B cell (primary cell): ENCODE measurements at regions not wholly inside any gene's neighbourhood (a gene's known extent, or its start where the extent isn't known, plus 50 kb on each side); places are given as distances from the start of the nearest gene placed in this dataset.
"Not testable (repeated sequence)": the region's sequence is repeated elsewhere in the genome, so short reads cannot be mapped to it uniquely, and the experiment has no call there.

Experiments used
- ATAC-seq: fragments of 200-7000 bp; cut with Tn5 transposase; one replicate; pipeline ENCODE4 v1.10.0; 2021; ENCODE audit warnings: low read depth, mild to moderate bottlenecking, moderate number of reproducible peaks, moderate library complexity
- CTCF ChIA-PET: fragments of 350-600 bp; sonication (Branson Sonifier 250); formaldehyde crosslinking; loops from one replicate; lab custom pipeline; 2021; ENCODE audit warnings: antibody characterized with exemption, inconsistent platforms; lab: Charles Lee
- POLR2A ChIA-PET: fragments of 350-600 bp; sonication (Branson Sonifier 250); formaldehyde crosslinking; loops from one replicate; lab custom pipeline; 2021; ENCODE audit warnings: antibody characterized with exemption; lab: Charles Lee
- DNase-seq: peaks from one replicate; pipeline ENCODE4 v3.0.0; 2013
- H2AFZ ChIP-seq: 2 replicates; pipeline ENCODE4 v1.6.1; 2012; ENCODE audit warnings: mild to moderate bottlenecking, low read depth, low read length; ENCODE audit not compliant: insufficient read depth, poor library complexity, severe bottlenecking
- H3K27ac ChIP-seq, 2 donors: 1 replicate in 1 of 2; 2 replicates in 1 of 2; pipeline ENCODE4 v1.5.1; 2012 to 2013; ENCODE audit warnings: low read length in 2 of 2, mild to moderate bottlenecking in 2 of 2, moderate library complexity in 1 of 2
- H3K27me3 ChIP-seq, 4 experiments: fragments of 200-600 bp in 1 of 4; sonication (generic) in 1 of 4; replicated peaks in 1 of 4; 1 replicate in 2 of 4; 2 replicates in 2 of 4; pipeline versions ENCODE4 v1.6.1 to v1.7.0; 2013 to 2016; ENCODE audit warnings: low read length in 3 of 4, mild to moderate bottlenecking in 2 of 4, mixed read lengths in 1 of 4, moderate library complexity in 1 of 4; ENCODE audit not compliant: insufficient read depth in 4 of 4, control insufficient read depth in 3 of 4; ENCODE audit errors: control extremely low read depth in 1 of 4
- H3K36me3 ChIP-seq, 2 experiments: replicated peaks in 1 of 2; 1 replicate in 1 of 2; 2 replicates in 1 of 2; pipeline versions ENCODE4 v1.6.1 to v1.7.1; 2013; ENCODE audit warnings: low read length in 1 of 2; ENCODE audit not compliant: insufficient read depth in 2 of 2, control insufficient read depth in 1 of 2; ENCODE audit errors: control extremely low read depth in 1 of 2, extremely low read depth in 1 of 2
- H3K4me1 ChIP-seq, 2 donors: fragments of 200-600 bp in 1 of 2; sonication (generic) in 1 of 2; 1 replicate in 1 of 2; 2 replicates in 1 of 2; pipeline versions ENCODE4 v1.5.1 to v1.6.1; 2013 to 2017; ENCODE audit warnings: low read length in 2 of 2; ENCODE audit not compliant: control insufficient read depth in 2 of 2, insufficient read depth in 2 of 2
- H3K4me2 ChIP-seq: replicated peaks from 2 replicates; pipeline ENCODE3; 2012; ENCODE audit warnings: mild to moderate bottlenecking, low read depth, low read length; ENCODE audit not compliant: poor library complexity, severe bottlenecking
- H3K4me3 ChIP-seq, 5 experiments: fragments of 200-600 bp in 1 of 5; sonication (generic) in 1 of 5; 1 replicate in 3 of 5; 2 replicates in 2 of 5; pipeline versions ENCODE4 v1.5.1 to v1.7.0; 2011 to 2016; ENCODE audit warnings: low read length in 4 of 5, mild to moderate bottlenecking in 4 of 5, low read depth in 2 of 5, control low read depth in 1 of 5, moderate library complexity in 1 of 5; ENCODE audit not compliant: insufficient read depth in 1 of 5; ENCODE audit errors: control extremely low read depth in 1 of 5, extremely low read depth in 1 of 5
- H3K79me2 ChIP-seq: fragments of 200-600 bp; sonication (generic); one replicate; pipeline ENCODE4 v1.6.0; 2016; ENCODE audit warnings: low read length; ENCODE audit not compliant: control insufficient read depth, insufficient read depth
- H3K9ac ChIP-seq: fragments of 200-600 bp; sonication (generic); 2 replicates; pipeline ENCODE4 v1.6.1; 2017; ENCODE audit warnings: mild to moderate bottlenecking, low read length, moderate library complexity
- H3K9me3 ChIP-seq, 3 donors: one replicate each; pipeline versions ENCODE4 v1.6.1 to v1.7.1; 2013; ENCODE audit warnings: low read length in 2 of 3; ENCODE audit not compliant: control insufficient read depth in 2 of 3, insufficient read depth in 1 of 3; ENCODE audit errors: control extremely low read depth in 1 of 3
- H4K20me1 ChIP-seq: 2 replicates; pipeline ENCODE4 v1.6.0; 2012; ENCODE audit warnings: mild to moderate bottlenecking, low read length; ENCODE audit not compliant: insufficient read depth, control insufficient read depth, poor library complexity, severe bottlenecking
- H3K27ac Mint-ChIP-seq: one replicate; pipeline ENCODE4 v1.8.0; 2021; ENCODE audit warnings: mixed read lengths
- H3K27me3 Mint-ChIP-seq: one replicate; pipeline ENCODE4 v1.8.0; 2021; ENCODE audit warnings: mixed read lengths
- H3K4me1 Mint-ChIP-seq: one replicate; pipeline ENCODE4 v1.8.0; 2021; ENCODE audit warnings: mixed read lengths
- H3K4me3 Mint-ChIP-seq: one replicate; pipeline ENCODE4 v1.8.0; 2021; ENCODE audit warnings: mixed read lengths
- H3K9me3 Mint-ChIP-seq: one replicate; pipeline ENCODE4 v1.8.0; 2022; ENCODE audit warnings: mixed read lengths; ENCODE audit not compliant: insufficient read depth
- CTCF ChIP-seq: fragments of 200-600 bp; IDR thresholded peaks from one replicate; pipeline ENCODE4 v1.8.0; 2022; ENCODE audit warnings: antibody characterized with exemption, mild to moderate bottlenecking
- EZH2 ChIP-seq: IDR thresholded peaks from 2 replicates; pipeline ENCODE4 v1.6.1; 2012; ENCODE audit warnings: borderline replicate concordance, low read depth, mild to moderate bottlenecking, moderate library complexity, low read length; ENCODE audit not compliant: insufficient read depth, poor library complexity, severe bottlenecking
- WGBS: methylation state at CpG from one replicate; pipeline ENCODE4 v1.1.5; 2013; ENCODE audit warnings: missing lambda C conversion rate; ENCODE audit not compliant: insufficient coverage; 5-methylcytosine and 5-hydroxymethylcytosine counted together
- intact Hi-C: fragments of 100-400 bp; cut with micrococcal nuclease; formaldehyde crosslinking; loops from one replicate; pipeline ENCODE4 v1.10.0; 2022

GRCh38 chr17:21774263-21774662, 81.9 kb downstream of the KCNJ18 start:
- Mint-ChIP-seq H3K4me1 (no peaks in the 10 kb centered on the region), H3K4me3 (no peak overlapping the region), H3K27ac (no peak overlapping the region), H3K27me3 (no peaks in the 10 kb centered on the region), H3K9me3 (no peaks in the 10 kb centered on the region)
- H4K20me1 ChIP-seq = no peaks in the 10 kb centered on the region
- ChIA-PET POLR2A (no interaction called here), CTCF (no interaction called here)
- intact Hi-C loops = no loop called here
- TF ChIP-seq EZH2 (no peak), CTCF (no peak)
- no peak overlapping the region for H3K27ac ChIP-seq
- DNase-seq (no peak), ATAC-seq (no peak)
- no peaks in the 10 kb centered on the region for H3K4me1 ChIP-seq
- H3K4me3 ChIP-seq = no peak overlapping the region
- H3K27me3 ChIP-seq = no peaks in the 10 kb centered on the region
- H3K79me2 ChIP-seq = no peaks in the 10 kb centered on the region
- 87% methylated on average over 3 of the region's 7 CpGs for WGBS
- H3K9ac ChIP-seq = no peak overlapping the region
- no peak overlapping the region for H3K4me2 ChIP-seq
- H2AFZ ChIP-seq = no peak overlapping the region
- H3K9me3 ChIP-seq = peaks cover 0 to under 1% (median 0%) of the 10 kb centered on the region in 3 donors
- H3K36me3 ChIP-seq = no peaks in the 10 kb centered on the region

GRCh38 chr17:21775566-21775965, 83.2 kb downstream of the KCNJ18 start:
- H4K20me1 ChIP-seq, H3K27ac Mint-ChIP-seq, H3K9ac ChIP-seq, H3K36me3 ChIP-seq, H3K27me3 Mint-ChIP-seq, H3K4me3 Mint-ChIP-seq, H3K4me1 Mint-ChIP-seq, H3K4me2 ChIP-seq, H3K27ac ChIP-seq, CTCF ChIA-PET, H3K4me3 ChIP-seq, H3K9me3 Mint-ChIP-seq, intact Hi-C loops, H3K4me1 ChIP-seq, DNase-seq, H3K9me3 ChIP-seq, ATAC-seq, H3K79me2 ChIP-seq, POLR2A ChIA-PET, H2AFZ ChIP-seq, H3K27me3 ChIP-seq: not testable (repeated sequence)
- WGBS = 78% methylated on average over 5 of the region's 8 CpGs

- H3K4me1 ChIP-seq, H4K20me1 ChIP-seq, H2AFZ ChIP-seq, H3K27me3 ChIP-seq, H3K27ac Mint-ChIP-seq, intact Hi-C loops, H3K36me3 ChIP-seq, H3K79me2 ChIP-seq, ATAC-seq, H3K27me3 Mint-ChIP-seq, H3K9ac ChIP-seq, H3K9me3 ChIP-seq, CTCF ChIA-PET, H3K27ac ChIP-seq, H3K4me1 Mint-ChIP-seq, H3K9me3 Mint-ChIP-seq, POLR2A ChIA-PET, H3K4me2 ChIP-seq, H3K4me3 ChIP-seq, DNase-seq, H3K4me3 Mint-ChIP-seq: not testable (repeated sequence)
- WGBS = 20% methylated on average over 2 of the region's 12 CpGs
Measured at GRCh38 chr17:21776921-21777320, 84.6 kb downstream of the KCNJ18 start.
